SJSA1 (cell line): ENCODE measurements at regions not wholly inside any gene's neighbourhood (a gene's known extent, or its start where the extent isn't known, plus 50 kb on each side); places are given as distances from the start of the nearest gene placed in this dataset.

Experiments
- DNase-seq, 2 experiments: peaks; one replicate each; pipeline ENCODE4 v3.0.0-alpha.2; 2015 to 2020; ENCODE audit warnings: low spot score in 2 of 2, low read depth in 1 of 2
- H3K27ac ChIP-seq: fragments of 250-450 bp; sonication (Bioruptor Pico); 2 replicates; pipeline ENCODE4 v1.5.1; 2020; ENCODE audit warnings: mild to moderate bottlenecking, moderate library complexity
- H3K27me3 ChIP-seq: fragments of 250-450 bp; sonication (Bioruptor Pico); replicated peaks from 2 replicates; pipeline ENCODE4 v1.5.1; 2020; ENCODE audit warnings: mild to moderate bottlenecking, moderate library complexity
- H3K36me3 ChIP-seq: fragments of 250-450 bp; sonication (Bioruptor Pico); 2 replicates; pipeline ENCODE4 v1.5.1; 2020; ENCODE audit warnings: mild to moderate bottlenecking
- H3K4me1 ChIP-seq: fragments of 250-450 bp; sonication (Bioruptor Pico); replicated peaks from 2 replicates; pipeline ENCODE4 v1.6.1; 2021; ENCODE audit warnings: mild to moderate bottlenecking
- H3K4me3 ChIP-seq: fragments of 250-450 bp; sonication (Bioruptor Pico); 2 replicates; pipeline ENCODE4 v1.5.1; 2020; ENCODE audit warnings: mild to moderate bottlenecking
- H3K9me3 ChIP-seq: fragments of 250-450 bp; sonication (Bioruptor Pico); replicated peaks from 2 replicates; pipeline ENCODE4 v1.5.1; 2020; ENCODE audit warnings: mild to moderate bottlenecking

DNA sequence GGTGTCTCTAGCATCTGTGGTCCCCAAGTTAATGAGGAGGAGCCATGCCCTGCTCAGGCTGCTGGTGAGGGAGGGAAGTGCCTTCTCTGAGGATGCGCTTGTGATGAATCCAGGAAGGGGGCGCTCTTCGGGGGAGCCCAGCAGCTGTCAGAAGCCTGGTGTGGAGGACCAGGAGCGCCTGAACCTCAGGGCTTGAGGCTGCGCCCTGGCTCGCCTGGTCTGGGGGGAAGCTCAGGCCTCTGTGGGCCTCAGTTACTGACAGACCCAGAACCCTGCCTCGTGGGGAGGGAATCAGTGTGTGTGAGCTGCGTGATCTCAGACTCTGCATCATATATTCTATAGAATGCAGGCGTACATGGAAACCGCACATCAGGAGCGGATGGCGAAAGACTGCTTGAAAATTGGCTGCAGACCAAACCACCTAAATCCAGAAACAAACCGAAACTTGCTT lies 126.1 kb downstream of the SEC14L1 start:
- no peak overlapping the region for H3K27ac ChIP-seq
- no peaks in the 10 kb centered on the region for H3K9me3 ChIP-seq
- H3K4me3 ChIP-seq, result no peak overlapping the region
- H3K36me3 ChIP-seq, result no peaks in the 10 kb centered on the region
- H3K4me1 ChIP-seq, result no peaks in the 10 kb centered on the region
- no peak for DNase-seq
- H3K27me3 ChIP-seq, result no peaks in the 10 kb centered on the region

DNA sequence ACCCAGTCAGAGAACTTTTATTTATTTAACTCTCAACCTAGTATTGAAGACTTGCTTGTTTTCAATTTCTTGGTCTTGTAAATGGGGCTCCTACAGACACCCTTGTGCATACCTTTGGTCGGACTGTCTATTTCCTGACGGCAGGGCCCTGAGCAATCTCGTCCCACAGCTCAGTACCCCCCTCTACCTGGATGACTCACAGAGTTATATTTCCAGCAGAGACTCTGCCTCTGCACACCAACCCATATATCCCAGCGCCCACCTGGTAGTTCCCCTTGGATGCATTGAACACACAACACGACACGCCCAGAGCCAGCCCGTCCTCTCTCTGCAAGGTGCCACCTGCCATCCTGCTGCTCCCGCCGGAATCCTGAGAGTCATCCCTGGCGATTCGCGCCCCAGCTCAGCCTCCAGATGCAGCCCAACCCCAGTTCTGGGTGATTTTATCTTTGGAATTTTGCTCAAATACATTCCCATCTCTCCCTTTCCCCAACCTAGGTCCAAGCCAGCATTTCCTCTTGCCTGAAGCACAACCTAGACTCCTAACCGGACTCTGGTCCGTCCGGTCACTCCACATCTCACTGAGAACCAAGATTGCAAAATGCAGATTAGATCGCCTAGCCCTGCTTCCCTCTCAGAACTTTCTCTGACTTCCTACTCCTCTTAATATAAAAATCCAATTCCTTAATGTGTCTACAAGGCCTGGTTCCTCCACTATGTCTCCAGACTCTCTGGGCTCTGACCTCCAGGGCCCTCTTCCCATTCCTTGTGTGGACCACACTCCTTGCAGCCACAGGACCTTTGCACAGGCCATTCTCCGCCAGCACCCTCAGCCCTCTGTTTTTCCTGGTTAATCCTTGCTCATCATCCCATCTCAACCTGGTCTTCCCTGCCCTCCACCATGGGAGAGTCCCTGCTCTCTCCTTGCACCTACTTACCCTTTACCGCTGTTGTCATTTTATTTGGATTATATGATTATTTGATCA lies 129.2 kb downstream of the SEC14L1 start:
- H3K27ac ChIP-seq, result no peak overlapping the region
- H3K9me3 ChIP-seq, result no peaks in the 10 kb centered on the region
- no peak for DNase-seq
- no peaks in the 10 kb centered on the region for H3K27me3 ChIP-seq
- no peaks in the 10 kb centered on the region for H3K4me1 ChIP-seq
- H3K36me3 ChIP-seq, result no peaks in the 10 kb centered on the region
- no peak overlapping the region for H3K4me3 ChIP-seq

DNA sequence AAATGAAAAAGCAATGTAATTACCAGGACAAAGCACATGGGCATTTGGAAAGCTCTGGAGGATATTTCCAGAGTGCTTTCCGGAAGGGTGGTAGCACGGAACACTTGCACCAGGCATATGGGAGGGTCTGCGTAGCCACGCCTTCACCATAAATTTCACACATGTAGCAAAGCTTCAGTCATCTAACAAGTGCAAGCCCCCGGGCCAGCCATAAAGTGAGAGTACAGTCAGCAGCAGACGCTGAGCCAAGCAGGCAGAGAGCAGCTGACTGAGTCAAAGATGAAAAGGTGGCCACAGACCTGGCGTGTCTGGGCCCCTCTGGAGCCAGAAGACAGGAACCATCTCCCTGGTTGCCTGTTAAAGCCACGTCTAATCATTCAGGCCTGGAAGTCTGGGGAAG lies 130.6 kb downstream of the SEC14L1 start:
- no peak for DNase-seq
- Histone ChIP-seq H3K4me3 (no peak overlapping the region), H3K27ac (no peak overlapping the region), H3K36me3 (no peaks in the 10 kb centered on the region), H3K4me1 (no peaks in the 10 kb centered on the region), H3K27me3 (no peaks in the 10 kb centered on the region), H3K9me3 (no peaks in the 10 kb centered on the region)

DNA sequence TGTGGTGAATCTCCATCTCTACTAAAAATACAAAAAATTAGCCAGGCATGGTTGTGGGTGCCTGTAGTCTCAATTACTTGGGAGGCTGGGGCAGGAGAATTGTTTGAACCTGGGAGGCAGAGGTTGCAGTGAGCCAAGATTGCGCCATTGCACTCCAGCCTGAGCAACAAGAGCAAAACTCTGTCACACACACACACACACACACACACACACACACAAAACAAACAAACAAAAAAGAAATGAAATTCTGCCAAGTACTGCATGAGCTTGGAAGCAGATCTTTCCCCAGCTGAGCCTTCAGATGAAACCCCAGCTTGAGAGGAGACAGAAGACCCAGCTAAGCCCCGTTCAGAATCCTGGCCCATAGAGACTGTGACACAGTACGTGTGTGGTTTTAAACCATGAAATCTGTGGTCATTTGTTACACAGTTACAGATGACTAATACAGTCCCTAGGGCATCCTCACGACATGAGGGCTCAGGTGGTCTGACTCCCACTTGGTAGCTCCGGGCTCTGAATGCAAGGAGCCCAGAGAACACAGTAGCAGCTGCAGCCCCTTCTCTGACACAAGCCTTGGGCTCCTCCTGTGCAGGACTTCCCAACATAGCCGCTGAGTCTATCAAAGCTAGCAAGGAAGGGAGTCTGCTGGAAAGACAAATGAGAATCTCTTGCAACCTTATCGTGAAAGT lies 132.8 kb downstream of the SEC14L1 start:
- Histone ChIP-seq H3K9me3 (no peaks in the 10 kb centered on the region), H3K4me1 (no peaks in the 10 kb centered on the region)
- DNase-seq, result no peak

DNA sequence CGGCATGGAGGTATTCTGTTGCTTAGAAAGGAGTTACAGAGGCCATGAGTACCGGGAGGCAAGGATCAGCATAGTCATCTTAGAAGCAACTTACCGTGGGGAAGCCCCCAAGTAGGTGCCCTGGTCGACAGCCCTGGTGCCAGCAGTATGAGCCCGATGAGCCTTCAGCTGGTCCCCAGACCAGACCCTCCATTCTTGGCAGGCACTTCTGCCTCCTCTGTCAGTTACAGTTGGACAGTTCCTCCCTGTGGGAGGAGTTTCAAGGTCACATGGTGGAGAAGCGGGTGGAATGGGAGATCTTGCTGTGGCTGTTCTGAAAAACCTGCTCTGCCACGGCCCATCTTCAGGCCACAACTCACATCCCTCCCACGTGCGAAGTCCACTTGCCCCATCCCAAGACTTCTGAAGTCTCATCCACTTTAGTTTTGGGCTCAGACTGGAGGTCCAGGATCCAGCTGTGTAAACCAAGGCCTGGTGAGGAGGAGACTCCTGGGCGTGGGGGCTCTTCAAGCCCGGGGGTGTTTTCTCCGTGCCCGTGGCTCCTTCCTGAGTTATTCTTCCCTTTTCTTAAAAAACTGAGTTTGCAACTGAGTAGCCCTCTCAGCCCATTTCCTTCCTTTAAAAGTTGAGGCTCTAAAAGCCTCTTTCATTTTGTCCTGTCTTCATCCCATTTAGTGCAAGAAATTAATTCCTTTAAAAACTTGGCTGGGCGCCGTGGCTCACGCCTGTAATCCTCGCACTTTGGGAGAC lies 133.5 kb downstream of the SEC14L1 start:
- no peak for DNase-seq
- H3K27me3 ChIP-seq, result no peaks in the 10 kb centered on the region
- no peaks in the 10 kb centered on the region for H3K36me3 ChIP-seq
- no peaks in the 10 kb centered on the region for H3K4me1 ChIP-seq
- H3K27ac ChIP-seq, result no peak overlapping the region
- H3K4me3 ChIP-seq, result no peak overlapping the region
- no peaks in the 10 kb centered on the region for H3K9me3 ChIP-seq

More for the DNA sequence above, 132.8 kb downstream of the SEC14L1 start:
- Histone ChIP-seq H3K4me3 (no peak overlapping the region), H3K36me3 (no peaks in the 10 kb centered on the region), H3K27me3 (no peaks in the 10 kb centered on the region), H3K27ac (no peak overlapping the region)

DNA sequence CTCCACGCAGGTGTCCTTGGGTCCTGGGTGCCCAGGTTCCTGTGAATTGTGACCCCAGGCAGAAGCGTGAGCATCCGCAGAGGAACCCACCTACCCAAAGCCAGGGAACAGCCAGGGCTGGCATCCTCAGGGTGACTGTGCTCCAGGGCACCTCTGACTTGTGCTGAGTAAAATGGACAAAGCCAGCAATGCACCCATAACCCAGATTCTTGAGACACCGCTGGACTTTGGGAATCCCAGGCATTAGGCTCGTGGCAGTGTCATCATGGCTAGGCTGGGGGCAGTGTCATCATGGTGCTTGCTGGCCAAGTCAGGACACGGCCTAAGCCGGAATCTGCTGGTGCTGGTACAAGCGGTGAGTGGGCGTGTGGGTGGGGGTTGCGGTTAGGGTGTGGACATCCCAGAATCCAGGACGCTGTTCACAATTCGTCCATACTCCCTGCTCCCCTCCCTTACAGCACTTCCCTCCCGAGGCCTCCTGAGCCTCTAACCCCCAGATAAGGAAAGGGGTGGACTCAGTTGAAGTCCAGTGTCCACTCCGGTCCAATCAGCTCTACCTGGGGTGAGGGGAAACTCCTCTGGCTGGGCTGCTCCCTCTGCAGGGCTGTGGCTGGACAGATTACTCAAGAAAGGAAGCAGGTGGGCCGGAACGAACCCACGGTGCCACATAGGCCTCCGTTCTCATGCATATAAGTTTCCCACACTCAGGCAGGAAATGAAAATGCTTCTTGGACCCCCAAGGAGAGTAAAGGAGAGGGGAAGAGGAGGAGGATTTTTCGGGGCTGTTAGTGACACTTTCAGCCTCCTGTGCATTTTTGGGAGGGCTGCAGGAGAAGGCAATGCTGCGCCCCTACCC lies 138.9 kb downstream of the SEC14L1 start:
- no peak for DNase-seq
- Histone ChIP-seq H3K9me3 (no peaks in the 10 kb centered on the region), H3K27ac (no peak overlapping the region), H3K4me3 (no peak overlapping the region), H3K27me3 (no peaks in the 10 kb centered on the region), H3K4me1 (peaks cover 32% of the 10 kb centered on the region), H3K36me3 (no peaks in the 10 kb centered on the region)

DNA sequence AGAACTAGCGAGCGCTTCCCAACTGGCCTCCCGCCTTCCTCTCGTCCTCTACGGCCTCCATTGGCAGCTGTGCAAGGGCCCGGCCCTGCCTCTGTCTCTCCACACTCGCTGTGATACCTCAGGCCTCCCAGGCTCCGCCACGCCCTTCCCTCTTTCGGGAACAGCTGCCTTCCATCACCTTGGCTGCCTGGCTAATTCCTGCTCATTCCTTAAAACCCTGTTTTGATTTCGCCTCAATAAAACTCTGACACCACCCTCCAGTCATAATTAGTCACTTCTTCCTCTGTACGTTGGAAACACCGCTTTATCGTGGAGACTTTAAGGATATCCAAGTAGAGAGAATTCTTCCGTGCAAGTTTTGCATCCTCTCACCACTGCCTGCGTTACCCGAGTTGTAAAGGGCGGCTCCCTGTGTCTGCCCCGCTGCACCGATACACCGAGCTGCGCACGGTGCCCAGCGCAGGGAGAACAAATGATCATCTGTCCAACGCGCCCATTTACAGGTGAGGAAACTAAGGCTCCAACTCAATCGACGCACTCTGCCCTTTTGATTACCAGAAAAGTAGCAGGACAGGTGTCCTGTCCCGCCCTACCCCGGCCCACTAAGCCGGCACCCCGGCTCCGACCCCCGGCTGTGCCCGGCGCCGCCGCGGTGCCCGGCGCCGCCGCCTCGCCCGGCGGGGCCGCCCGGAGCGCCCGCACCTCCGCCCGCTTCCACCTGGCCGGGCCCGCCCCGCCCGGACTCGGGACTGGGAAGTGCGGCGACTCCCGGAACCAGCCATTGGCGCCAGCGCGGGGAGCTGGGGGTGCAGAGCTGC lies 139.7 kb downstream of the SEC14L1 start:
- Histone ChIP-seq H3K9me3 (no peaks in the 10 kb centered on the region), H3K27me3 (no peaks in the 10 kb centered on the region), H3K27ac (no peak overlapping the region), H3K4me1 (peaks cover 40% of the 10 kb centered on the region), H3K36me3 (no peaks in the 10 kb centered on the region), H3K4me3 (peak overlapping the region; percentile 41)
- no peak for DNase-seq

DNA sequence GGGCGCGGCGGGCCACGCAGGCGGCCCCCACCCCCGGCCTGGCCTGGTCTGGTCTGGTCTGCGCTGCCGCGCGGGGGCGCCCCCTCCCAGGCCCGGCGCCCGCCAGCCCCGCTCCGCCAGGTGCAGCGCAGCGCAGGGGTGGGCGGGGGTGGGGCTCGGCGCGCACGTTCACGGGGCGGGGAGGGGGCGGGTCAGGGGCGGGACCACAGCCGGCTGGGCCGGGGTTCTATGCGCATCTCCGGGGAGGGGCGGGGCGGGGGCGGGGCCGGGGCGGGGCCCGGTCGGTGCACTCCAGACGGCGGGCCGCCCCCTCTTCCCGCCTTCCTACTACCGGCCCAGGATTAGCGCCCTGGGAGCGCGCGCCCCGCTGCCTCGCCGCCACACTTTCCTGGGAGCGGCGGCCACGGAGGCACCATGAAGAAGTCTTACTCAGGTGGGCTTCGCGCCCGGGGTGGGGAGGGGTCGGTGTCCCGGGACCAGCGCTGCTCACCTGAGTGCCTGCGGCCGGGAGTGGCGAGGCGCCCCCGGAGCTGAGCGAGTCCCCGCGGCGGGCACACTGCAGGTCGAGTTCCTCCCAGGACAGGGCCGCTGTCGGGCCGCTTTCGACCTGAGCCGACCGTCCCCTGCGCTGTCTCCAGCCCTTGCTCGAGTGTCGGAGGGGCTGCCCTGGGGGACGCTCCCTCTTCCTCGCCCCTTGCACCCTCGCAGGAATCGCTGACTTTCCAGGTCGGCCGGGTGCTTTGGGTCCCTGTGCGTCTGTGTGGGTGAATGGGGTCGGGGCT lies 140.5 kb downstream of the SEC14L1 start:
- Histone ChIP-seq H3K27me3 (no peaks in the 10 kb centered on the region), H3K4me3 (peak overlapping the region; percentile 41), H3K36me3 (no peaks in the 10 kb centered on the region), H3K4me1 (peaks cover 48% of the 10 kb centered on the region), H3K9me3 (no peaks in the 10 kb centered on the region), H3K27ac (no peak overlapping the region)
- no peak for DNase-seq

DNA sequence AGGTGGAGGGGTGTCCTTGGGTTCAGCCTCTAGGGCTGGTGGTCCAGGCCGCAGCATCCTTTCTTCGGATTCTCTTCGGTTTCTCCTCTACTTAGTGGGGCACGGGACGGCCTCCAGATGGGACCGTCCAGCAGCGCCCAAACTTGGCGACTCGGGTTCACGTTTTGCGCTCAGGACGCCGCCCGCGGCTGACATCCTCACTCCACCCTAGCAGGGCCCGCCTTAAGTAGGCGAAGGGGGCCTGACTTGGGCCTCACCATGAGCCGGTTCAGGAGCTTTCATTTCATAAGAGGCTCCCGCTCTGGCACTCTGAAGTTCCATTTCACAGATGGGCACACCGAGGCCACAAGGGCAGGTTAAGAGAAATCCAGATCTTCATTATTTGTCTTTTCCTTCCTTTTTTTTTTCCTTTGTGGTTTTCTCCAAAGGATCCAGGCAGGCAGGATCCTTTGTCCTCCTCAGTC lies 141.2 kb downstream of the SEC14L1 start:
- H3K9me3 ChIP-seq, result no peaks in the 10 kb centered on the region
- H3K27ac ChIP-seq, result no peak overlapping the region
- H3K4me1 ChIP-seq, result peaks cover 55% of the 10 kb centered on the region
- DNase-seq, result no peak
- no peak overlapping the region for H3K4me3 ChIP-seq
- H3K36me3 ChIP-seq, result no peaks in the 10 kb centered on the region
- no peaks in the 10 kb centered on the region for H3K27me3 ChIP-seq

DNA sequence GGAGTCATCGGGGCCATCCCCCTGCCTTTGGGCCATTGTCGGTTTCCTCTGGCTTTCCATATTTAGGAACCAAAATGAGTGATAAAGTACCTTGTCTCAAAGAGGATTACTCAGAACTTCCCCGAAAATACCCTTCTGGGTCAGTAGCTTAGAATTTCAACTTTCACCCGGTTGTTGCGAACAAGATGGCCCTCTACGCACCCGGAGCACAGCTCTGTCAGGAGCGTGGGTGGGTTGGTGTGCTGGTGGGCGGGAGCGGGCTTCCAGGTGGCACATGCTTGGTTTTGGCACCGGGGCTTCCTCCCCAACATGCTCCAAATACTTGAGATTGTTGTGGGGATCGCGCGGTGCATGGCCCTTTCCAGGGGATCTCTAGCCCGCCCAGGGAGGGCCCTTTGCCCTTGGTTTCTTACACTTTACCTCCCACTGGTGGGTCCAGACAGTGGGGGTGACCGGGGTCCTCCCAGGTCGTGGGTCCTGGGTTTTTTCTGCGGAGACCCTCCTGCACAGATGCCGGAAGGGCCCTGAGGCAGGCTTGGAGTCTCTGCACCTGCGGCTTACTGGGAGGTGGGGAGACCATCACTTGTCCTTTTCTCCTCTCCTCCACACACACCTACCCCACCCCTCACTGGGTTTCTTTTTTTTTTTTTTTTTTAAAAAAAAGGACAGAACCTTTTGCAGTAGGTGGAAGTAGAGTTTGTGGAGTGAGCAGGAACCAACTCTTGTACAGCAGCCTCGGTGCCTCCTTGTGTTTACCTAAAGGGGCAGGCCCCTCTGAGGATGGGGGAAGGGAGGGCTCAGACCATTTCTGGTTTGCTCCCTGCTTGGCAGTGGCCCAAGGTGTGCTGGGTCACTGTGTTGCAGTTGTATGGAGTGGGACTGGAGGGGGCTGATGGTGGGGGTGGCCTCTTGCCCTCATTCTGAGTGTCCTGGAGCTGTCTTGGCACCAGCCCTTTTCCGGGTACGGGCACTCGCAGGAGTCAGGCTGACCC lies 142.1 kb downstream of the SEC14L1 start:
- Histone ChIP-seq H3K9me3 (no peaks in the 10 kb centered on the region), H3K36me3 (no peaks in the 10 kb centered on the region), H3K27ac (no peak overlapping the region), H3K4me3 (no peak overlapping the region), H3K27me3 (no peaks in the 10 kb centered on the region), H3K4me1 (peaks cover 63% of the 10 kb centered on the region)
- no peak for DNase-seq

DNA sequence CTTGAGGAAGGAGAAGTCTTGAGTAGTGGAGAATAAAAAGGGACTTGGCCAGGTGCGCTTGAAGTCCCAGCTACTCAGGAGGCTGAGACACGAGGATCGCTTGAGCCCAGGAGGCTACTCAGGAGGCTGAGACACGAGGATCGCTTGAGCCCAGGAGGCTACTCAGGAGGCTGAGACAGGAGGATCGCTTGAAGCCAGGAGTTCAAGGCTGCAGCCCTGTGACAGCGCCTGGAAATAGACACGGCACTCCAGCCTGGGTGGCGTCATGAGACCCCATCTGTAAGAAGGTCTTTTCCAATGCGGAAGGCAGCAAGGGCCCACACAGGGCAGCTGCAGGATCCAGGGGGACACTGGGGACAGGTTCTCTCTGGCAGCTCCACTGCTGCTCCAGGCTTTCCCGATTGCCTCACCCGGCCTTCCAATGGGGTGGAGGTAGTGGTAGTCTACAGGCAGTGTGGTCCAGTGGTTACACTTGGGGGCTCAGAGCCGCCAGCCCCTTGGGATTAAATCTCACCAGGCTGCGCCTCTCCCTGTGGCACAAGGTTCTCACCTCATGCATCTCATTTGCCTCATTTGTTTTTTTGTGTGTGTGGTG lies 143.4 kb downstream of the SEC14L1 start:
- Histone ChIP-seq H3K27ac (no peak overlapping the region), H3K9me3 (no peaks in the 10 kb centered on the region), H3K4me1 (peaks cover 76% of the 10 kb centered on the region), H3K27me3 (no peaks in the 10 kb centered on the region), H3K36me3 (no peaks in the 10 kb centered on the region), H3K4me3 (no peak overlapping the region)
- no peak for DNase-seq
